ENCODE measurements at regions not wholly inside any gene's neighbourhood (a gene's known extent, or its start where the extent isn't known, plus 50 kb on each side); places are given as distances from the start of the nearest gene placed in this dataset.
A peak's percentile ranks its signal among the peaks of the same experiment; 100 is the strongest.

DNA sequence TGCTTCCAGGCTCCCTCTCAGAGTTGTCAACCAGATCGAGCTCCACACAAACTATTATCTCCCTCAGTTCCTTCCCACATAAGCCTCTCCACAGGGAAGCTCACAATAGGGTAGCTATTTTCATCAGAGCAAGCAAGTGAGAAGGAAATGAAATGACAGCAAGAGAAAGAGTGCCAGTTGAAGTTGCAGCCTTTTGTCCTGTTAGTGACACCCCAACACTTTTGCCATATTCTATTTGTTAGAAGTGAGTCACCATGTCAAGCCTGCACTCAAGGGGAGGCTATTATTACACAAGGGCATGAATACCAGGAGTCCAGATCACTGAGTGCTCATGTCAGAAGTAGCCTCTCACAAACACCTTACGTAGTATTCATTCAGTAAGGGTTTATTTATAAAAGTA lies 266.3 kb upstream of the NOCT start:
- Mint-ChIP-seq H3K4me3 (no peak overlapping the region), H3K27ac (no peak overlapping the region), H3K4me1 (ENCODE audit: unreplicated experiment) (peaks cover 10% of the 10 kb centered on the region), H3K9me3 (peaks cover 14% of the 10 kb centered on the region), H3K27me3 (no peaks in the 10 kb centered on the region), H3K36me3 (peaks cover 4% of the 10 kb centered on the region)
- TF ChIP-seq, protein P1, sequence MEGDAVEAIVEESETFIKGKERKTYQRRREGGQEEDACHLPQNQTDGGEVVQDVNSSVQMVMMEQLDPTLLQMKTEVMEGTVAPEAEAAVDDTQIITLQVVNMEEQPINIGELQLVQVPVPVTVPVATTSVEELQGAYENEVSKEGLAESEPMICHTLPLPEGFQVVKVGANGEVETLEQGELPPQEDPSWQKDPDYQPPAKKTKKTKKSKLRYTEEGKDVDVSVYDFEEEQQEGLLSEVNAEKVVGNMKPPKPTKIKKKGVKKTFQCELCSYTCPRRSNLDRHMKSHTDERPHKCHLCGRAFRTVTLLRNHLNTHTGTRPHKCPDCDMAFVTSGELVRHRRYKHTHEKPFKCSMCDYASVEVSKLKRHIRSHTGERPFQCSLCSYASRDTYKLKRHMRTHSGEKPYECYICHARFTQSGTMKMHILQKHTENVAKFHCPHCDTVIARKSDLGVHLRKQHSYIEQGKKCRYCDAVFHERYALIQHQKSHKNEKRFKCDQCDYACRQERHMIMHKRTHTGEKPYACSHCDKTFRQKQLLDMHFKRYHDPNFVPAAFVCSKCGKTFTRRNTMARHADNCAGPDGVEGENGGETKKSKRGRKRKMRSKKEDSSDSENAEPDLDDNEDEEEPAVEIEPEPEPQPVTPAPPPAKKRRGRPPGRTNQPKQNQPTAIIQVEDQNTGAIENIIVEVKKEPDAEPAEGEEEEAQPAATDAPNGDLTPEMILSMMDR (conservative IDR thresholded peaks at IDR 0.05): no peak
- no peak for DNase-seq (ENCODE audit: extremely low spot score, unreplicated experiment)

- no peak overlapping the region for H3K4me3 Mint-ChIP-seq
- H3K36me3 Mint-ChIP-seq: no peaks in the 10 kb centered on the region
- TF ChIP-seq, protein P1 (conservative IDR thresholded peaks at IDR 0.05): peak; percentile 21
- H3K27me3 Mint-ChIP-seq: no peaks in the 10 kb centered on the region
- no peak overlapping the region for H3K27ac Mint-ChIP-seq
- no peak for DNase-seq (ENCODE audit: extremely low spot score, unreplicated experiment)
- peaks cover 16% of the 10 kb centered on the region for H3K4me1 Mint-ChIP-seq (ENCODE audit: unreplicated experiment)
- no peaks in the 10 kb centered on the region for H3K9me3 Mint-ChIP-seq
Measured at GRCh38 chr4:138741766-138742377, 273.7 kb upstream of the NOCT start.

DNA sequence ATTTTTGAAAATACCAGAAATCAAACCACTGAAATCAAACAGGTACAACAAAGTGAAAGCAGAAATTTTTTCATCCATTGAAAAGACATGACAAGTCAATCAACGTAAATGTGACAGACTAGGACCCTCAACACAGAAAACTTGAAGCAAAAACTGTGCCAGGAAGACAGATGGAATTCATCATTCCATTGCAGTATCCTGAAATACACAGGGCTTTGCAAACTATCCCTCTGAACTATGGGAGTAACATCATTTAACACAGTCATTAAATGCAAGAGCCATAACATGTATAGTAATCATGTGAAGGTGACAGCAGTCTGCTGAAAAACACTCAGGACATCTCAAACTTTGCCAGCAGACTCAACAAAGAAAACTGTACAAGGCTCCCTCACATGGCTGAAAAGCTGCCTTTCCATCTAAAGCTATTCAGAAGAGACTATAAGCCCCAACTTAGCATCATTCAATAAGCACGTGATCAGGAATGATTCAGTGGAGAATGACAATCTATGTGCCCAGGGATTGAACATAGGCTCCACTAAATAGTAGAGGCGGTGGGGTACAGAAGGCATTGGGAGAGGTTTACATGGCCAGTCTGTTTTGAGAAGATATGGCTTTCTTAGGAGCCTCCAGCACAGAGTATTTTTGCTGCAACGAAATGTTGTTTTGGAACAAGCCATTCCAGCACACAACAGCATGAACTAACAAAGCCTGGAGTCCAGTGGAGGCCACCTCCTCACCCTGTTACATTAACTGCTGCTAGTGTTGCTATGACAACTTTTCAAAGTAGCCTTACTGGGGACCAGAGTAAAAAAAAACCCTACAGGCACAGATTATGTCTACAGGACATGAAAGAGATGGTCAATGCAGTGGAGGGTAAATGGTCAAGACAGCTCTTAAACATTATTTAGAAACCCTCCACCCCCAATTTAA lies 274.5 kb upstream of the NOCT start:
- H3K9me3 Mint-ChIP-seq: no peaks in the 10 kb centered on the region
- H3K36me3 Mint-ChIP-seq: no peaks in the 10 kb centered on the region
- TF ChIP-seq, protein P1 (conservative IDR thresholded peaks at IDR 0.05): peak; percentile 50
- no peak overlapping the region for H3K4me3 Mint-ChIP-seq
- H3K27ac Mint-ChIP-seq: no peak overlapping the region
- H3K27me3 Mint-ChIP-seq: no peaks in the 10 kb centered on the region
- peaks cover 16% of the 10 kb centered on the region for H3K4me1 Mint-ChIP-seq (ENCODE audit: unreplicated experiment)
- DNase-seq (ENCODE audit: extremely low spot score, unreplicated experiment): no peak

DNA sequence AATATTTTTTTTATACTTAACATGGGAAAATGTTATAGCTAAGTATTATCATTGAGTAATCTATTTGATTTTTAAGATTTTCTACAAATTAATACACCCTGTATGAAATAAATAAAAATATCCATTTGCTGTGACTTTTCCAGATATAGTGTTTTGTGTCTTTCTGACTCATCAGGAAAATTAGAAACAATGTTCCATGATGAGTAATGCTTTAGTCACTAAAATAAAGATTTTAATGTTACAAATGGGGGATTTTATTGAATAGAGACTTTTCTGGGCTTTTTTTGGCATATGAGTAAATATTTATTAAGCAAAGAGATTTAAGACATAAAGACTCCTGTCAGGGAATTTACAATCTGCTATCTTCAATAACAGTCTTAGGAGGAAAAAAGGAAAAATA lies 279.2 kb upstream of the NOCT start:
- Mint-ChIP-seq H3K27me3 (no peaks in the 10 kb centered on the region), H3K36me3 (no peaks in the 10 kb centered on the region), H3K27ac (no peak overlapping the region)

DNA sequence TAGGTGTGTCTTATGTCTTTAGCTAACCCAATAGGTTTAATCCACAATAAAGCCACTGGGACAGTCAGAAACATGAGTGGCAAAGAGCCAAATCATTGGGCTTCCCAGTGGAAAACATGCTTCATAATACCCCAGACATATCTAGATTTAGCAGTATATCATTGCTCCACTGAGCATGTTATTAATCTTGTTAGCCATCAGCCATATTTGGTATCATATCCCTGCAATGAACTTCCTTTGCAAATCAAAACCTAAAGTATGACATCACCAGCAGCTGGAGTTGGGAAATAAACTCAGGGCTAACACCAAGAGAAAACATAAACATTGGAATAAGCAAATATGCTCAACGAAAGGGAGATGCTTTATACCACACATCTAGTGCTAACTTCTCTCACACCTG lies 280.8 kb upstream of the NOCT start:
- TF ChIP-seq, protein P1 (conservative IDR thresholded peaks at IDR 0.05): no peak
- Mint-ChIP-seq H3K27me3 (no peaks in the 10 kb centered on the region), H3K4me3 (no peak overlapping the region), H3K27ac (no peak overlapping the region), H3K9me3 (peaks cover 5% of the 10 kb centered on the region), H3K4me1 (ENCODE audit: unreplicated experiment) (no peaks in the 10 kb centered on the region), H3K36me3 (no peaks in the 10 kb centered on the region)
- DNase-seq (ENCODE audit: extremely low spot score, unreplicated experiment): no peak

More for the DNA sequence above, 279.2 kb upstream of the NOCT start:
- H3K4me1 Mint-ChIP-seq (ENCODE audit: unreplicated experiment): peaks cover 15% of the 10 kb centered on the region
- no peak overlapping the region for H3K4me3 Mint-ChIP-seq
- TF ChIP-seq, protein P1 (conservative IDR thresholded peaks at IDR 0.05): no peak
- no peak for DNase-seq (ENCODE audit: extremely low spot score, unreplicated experiment)
- peaks cover 5% of the 10 kb centered on the region for H3K9me3 Mint-ChIP-seq

Measured in type B pancreatic cell (in vitro differentiated cells).